HUES48 (cell line): ENCODE measurements at regions not wholly inside any gene's neighbourhood (a gene's known extent, or its start where the extent isn't known, plus 50 kb on each side); places are given as distances from the start of the nearest gene placed in this dataset.

Source experiments
- H3K27ac ChIP-seq: one replicate; pipeline ENCODE4 v1.7.0; 2013; ENCODE audit warnings: low read depth, low read length, inconsistent platforms
- H3K27me3 ChIP-seq: 2 replicates; pipeline ENCODE4 v1.6.1; 2013; ENCODE audit warnings: mild to moderate bottlenecking, low read length; ENCODE audit not compliant: control insufficient read depth, insufficient read depth
- H3K36me3 ChIP-seq: 2 replicates; pipeline ENCODE4 v1.6.1; 2013; ENCODE audit warnings: low read length; ENCODE audit not compliant: control insufficient read depth, insufficient read depth
- H3K4me1 ChIP-seq: 2 replicates; pipeline ENCODE4 v1.6.1; 2013; ENCODE audit warnings: mild to moderate bottlenecking, low read length; ENCODE audit not compliant: control insufficient read depth, insufficient read depth
- H3K4me3 ChIP-seq: 2 replicates; pipeline ENCODE4 v1.5.1; 2013; ENCODE audit warnings: mild to moderate bottlenecking, low read depth, low read length
- H3K9ac ChIP-seq: 2 replicates; pipeline ENCODE4 v1.6.1; 2013; ENCODE audit warnings: mild to moderate bottlenecking, low read depth, low read length, moderate library complexity
- H3K9me3 ChIP-seq: 2 replicates; pipeline ENCODE4 v1.6.1; 2013; ENCODE audit warnings: low read length; ENCODE audit not compliant: control insufficient read depth, insufficient read depth

GRCh38 chr10:83968052-83968451, 171.3 kb upstream of the GHITM start:
- no peaks in the 10 kb centered on the region for H3K27me3 ChIP-seq
- no peaks in the 10 kb centered on the region for H3K36me3 ChIP-seq
- H3K9ac ChIP-seq, result no peak overlapping the region
- H3K4me3 ChIP-seq, result no peak overlapping the region
- no peak overlapping the region for H3K27ac ChIP-seq
- no peaks in the 10 kb centered on the region for H3K9me3 ChIP-seq
- H3K4me1 ChIP-seq, result 0 out of 2 replicates have a peak, but pooled peaks cover 4% of the 10 kb centered on the region

- Histone ChIP-seq H3K27ac (no peak overlapping the region), H3K4me3 (no peak overlapping the region), H3K4me1 (peaks cover 9% of the 10 kb centered on the region), H3K9ac (no peak overlapping the region), H3K36me3 (no peaks in the 10 kb centered on the region), H3K27me3 (no peaks in the 10 kb centered on the region), H3K9me3 (no peaks in the 10 kb centered on the region)
Measured at GRCh38 chr10:83978681-83979383, 160.5 kb upstream of the GHITM start.

GRCh38 chr10:83982812-83983211, 156.5 kb upstream of the GHITM start:
- no peak overlapping the region for H3K4me3 ChIP-seq
- no peaks in the 10 kb centered on the region for H3K27me3 ChIP-seq
- H3K9ac ChIP-seq, result no peak overlapping the region
- no peaks in the 10 kb centered on the region for H3K36me3 ChIP-seq
- H3K4me1 ChIP-seq, result peaks cover 9% of the 10 kb centered on the region
- no peaks in the 10 kb centered on the region for H3K9me3 ChIP-seq
- no peak overlapping the region for H3K27ac ChIP-seq

GRCh38 chr10:83983578-83984255, 155.6 kb upstream of the GHITM start:
- no peak overlapping the region for H3K9ac ChIP-seq
- no peak overlapping the region for H3K27ac ChIP-seq
- no peak overlapping the region for H3K4me3 ChIP-seq
- H3K27me3 ChIP-seq, result no peaks in the 10 kb centered on the region
- H3K36me3 ChIP-seq, result no peaks in the 10 kb centered on the region
- H3K9me3 ChIP-seq, result no peaks in the 10 kb centered on the region
- H3K4me1 ChIP-seq, result peaks cover 9% of the 10 kb centered on the region

- H3K27ac ChIP-seq, result no peak overlapping the region
- no peak overlapping the region for H3K9ac ChIP-seq
- no peaks in the 10 kb centered on the region for H3K27me3 ChIP-seq
- no peak overlapping the region for H3K4me3 ChIP-seq
- peaks cover 9% of the 10 kb centered on the region for H3K4me1 ChIP-seq
- no peaks in the 10 kb centered on the region for H3K9me3 ChIP-seq
- no peaks in the 10 kb centered on the region for H3K36me3 ChIP-seq
Measured at GRCh38 chr10:83984256-83984640, 155.1 kb upstream of the GHITM start.

GRCh38 chr10:83986800-83987199, 152.5 kb upstream of the GHITM start:
- Histone ChIP-seq H3K27me3 (no peaks in the 10 kb centered on the region), H3K9ac (no peak overlapping the region), H3K36me3 (no peaks in the 10 kb centered on the region), H3K4me1 (peaks cover 9% of the 10 kb centered on the region), H3K27ac (no peak overlapping the region), H3K9me3 (no peaks in the 10 kb centered on the region), H3K4me3 (no peak overlapping the region)

DNA sequence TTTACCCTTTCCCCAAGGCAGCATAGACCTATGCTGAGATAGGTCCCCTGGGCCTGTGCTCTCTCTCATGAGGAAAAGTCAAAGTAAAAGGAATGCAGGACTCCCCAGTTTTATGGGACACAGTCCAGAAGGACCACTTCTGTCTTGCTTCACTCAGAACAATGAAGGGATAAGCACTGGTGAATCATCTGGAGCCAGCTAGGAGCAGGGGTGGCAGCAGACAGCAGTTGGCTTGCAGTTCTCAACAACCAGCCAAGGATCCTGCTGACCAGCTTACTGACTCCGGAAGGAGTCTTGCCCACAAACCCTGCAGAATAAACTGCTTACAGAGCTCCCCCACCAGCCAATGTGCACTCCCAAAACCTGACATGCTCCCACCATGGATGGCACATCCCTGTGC, 152.1 kb upstream of the GHITM start:
- Histone ChIP-seq H3K4me3 (no peak overlapping the region), H3K4me1 (peaks cover 9% of the 10 kb centered on the region), H3K9me3 (no peaks in the 10 kb centered on the region), H3K27ac (no peak overlapping the region), H3K36me3 (no peaks in the 10 kb centered on the region), H3K9ac (no peak overlapping the region), H3K27me3 (no peaks in the 10 kb centered on the region)

GRCh38 chr10:83988435-83988834, 150.9 kb upstream of the GHITM start:
- Histone ChIP-seq H3K27me3 (no peaks in the 10 kb centered on the region), H3K27ac (no peak overlapping the region), H3K4me3 (no peak overlapping the region), H3K36me3 (no peaks in the 10 kb centered on the region), H3K9me3 (no peaks in the 10 kb centered on the region), H3K4me1 (peaks cover 3% of the 10 kb centered on the region), H3K9ac (no peak overlapping the region)

DNA sequence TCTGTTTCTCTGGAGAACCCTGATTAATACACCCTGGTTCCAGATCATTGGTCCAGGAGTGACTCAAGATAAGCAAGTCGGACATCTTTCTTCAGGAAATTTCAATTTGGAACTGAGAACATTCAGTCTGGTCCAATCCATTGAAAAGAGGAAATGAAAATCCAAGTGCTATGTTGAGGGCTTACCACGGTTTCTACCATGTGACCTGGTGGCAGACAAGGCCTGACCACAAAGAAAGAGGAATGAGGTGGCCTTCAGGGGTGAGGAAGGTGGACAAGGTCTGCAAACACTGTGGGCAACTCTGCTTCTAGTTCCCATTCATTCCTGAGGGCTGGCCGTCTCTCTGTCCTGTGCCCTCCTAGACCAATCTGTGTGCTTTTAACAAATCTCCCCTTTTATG, 149.2 kb upstream of the GHITM start:
- no peak overlapping the region for H3K9ac ChIP-seq

GRCh38 chr10:83991986-83992753, 147.1 kb upstream of the GHITM start:
- no peaks in the 10 kb centered on the region for H3K9me3 ChIP-seq
- no peak overlapping the region for H3K4me3 ChIP-seq
- no peaks in the 10 kb centered on the region for H3K27me3 ChIP-seq
- no peaks in the 10 kb centered on the region for H3K4me1 ChIP-seq
- no peak overlapping the region for H3K27ac ChIP-seq
- no peak overlapping the region for H3K9ac ChIP-seq
- no peaks in the 10 kb centered on the region for H3K36me3 ChIP-seq

More for the DNA sequence above, 149.2 kb upstream of the GHITM start:
- H3K4me1 ChIP-seq, result no peaks in the 10 kb centered on the region
- no peaks in the 10 kb centered on the region for H3K27me3 ChIP-seq
- H3K27ac ChIP-seq, result no peak overlapping the region
- H3K4me3 ChIP-seq, result no peak overlapping the region
- H3K36me3 ChIP-seq, result no peaks in the 10 kb centered on the region
- no peaks in the 10 kb centered on the region for H3K9me3 ChIP-seq

- no peaks in the 10 kb centered on the region for H3K36me3 ChIP-seq
- H3K4me1 ChIP-seq, result no peaks in the 10 kb centered on the region
- H3K9me3 ChIP-seq, result no peaks in the 10 kb centered on the region
- H3K27me3 ChIP-seq, result no peaks in the 10 kb centered on the region
- no peak overlapping the region for H3K9ac ChIP-seq
- H3K4me3 ChIP-seq, result no peak overlapping the region
- no peak overlapping the region for H3K27ac ChIP-seq
Measured at GRCh38 chr10:83994325-83994724, 145.0 kb upstream of the GHITM start.
